Neuronal stem cell (in vitro differentiated cells): ENCODE measurements at regions not wholly inside any gene's neighbourhood (a gene's known extent, or its start where the extent isn't known, plus 50 kb on each side); places are given as distances from the start of the nearest gene placed in this dataset.

Source experiments
- DNase-seq: peaks from one replicate; pipeline ENCODE4 v3.0.0-alpha.2; 2013; ENCODE audit warnings: low spot score
- H2AFZ ChIP-seq: one replicate; pipeline ENCODE4 v1.6.1; 2013; ENCODE audit warnings: mild to moderate bottlenecking, low read length, inconsistent platforms
- H2AK5ac ChIP-seq: 2 replicates; pipeline ENCODE4 v1.6.1; 2013; ENCODE audit warnings: low read depth, mild to moderate bottlenecking, inconsistent platforms, low read length, moderate library complexity, mixed read lengths
- H2BK120ac ChIP-seq: 2 replicates; pipeline ENCODE4 v1.6.1; 2013; ENCODE audit warnings: low read depth, mild to moderate bottlenecking, inconsistent platforms, low read length, moderate library complexity, mixed read lengths
- H2BK12ac ChIP-seq: one replicate; pipeline ENCODE4 v1.6.1; 2013; ENCODE audit warnings: low read length, inconsistent platforms
- H2BK15ac ChIP-seq: 2 replicates; pipeline ENCODE4 v1.6.1; 2013; ENCODE audit warnings: mild to moderate bottlenecking, low read length, inconsistent platforms, mixed read lengths
- H2BK5ac ChIP-seq: one replicate; pipeline ENCODE4 v1.6.1; 2013; ENCODE audit warnings: inconsistent platforms, mild to moderate bottlenecking, low read length, moderate library complexity
- H3K14ac ChIP-seq: one replicate; pipeline ENCODE4 v1.6.1; 2013; ENCODE audit warnings: low read length, inconsistent platforms
- H3K18ac ChIP-seq: 2 replicates; pipeline ENCODE4 v1.6.1; 2013; ENCODE audit warnings: low read length, inconsistent platforms
- H3K23ac ChIP-seq: 2 replicates; pipeline ENCODE4 v1.6.1; 2013; ENCODE audit warnings: low read depth, mild to moderate bottlenecking, mixed read lengths, low read length, inconsistent platforms; ENCODE audit not compliant: poor library complexity
- H3K27ac ChIP-seq: replicated peaks from 3 replicates; pipeline ENCODE4 v1.5.1; 2013; ENCODE audit warnings: low read length, inconsistent platforms
- H3K27me3 ChIP-seq, 3 experiments: 2 replicates each; pipeline ENCODE4 v1.6.1; 2013; ENCODE audit warnings: low read length in 3 of 3, mild to moderate bottlenecking in 2 of 3, inconsistent platforms in 1 of 3, low read depth in 1 of 3, mixed read lengths in 1 of 3, moderate library complexity in 1 of 3; ENCODE audit not compliant: control insufficient read depth in 3 of 3, insufficient read depth in 3 of 3
- H3K36me3 ChIP-seq, 2 donors: replicated peaks in 1 of 2; 2 replicates each; pipeline ENCODE4 v1.6.1; 2013; ENCODE audit warnings: low read length in 2 of 2; ENCODE audit not compliant: control insufficient read depth in 2 of 2, insufficient read depth in 2 of 2
- H3K4ac ChIP-seq: 2 replicates; pipeline ENCODE4 v1.6.1; 2013; ENCODE audit warnings: inconsistent platforms, mild to moderate bottlenecking, low read length, moderate library complexity
- H3K4me1 ChIP-seq, 2 donors: 1 replicate in 1 of 2; 2 replicates in 1 of 2; pipeline ENCODE4 v1.6.1; 2013; ENCODE audit warnings: low read length in 2 of 2, low read depth in 1 of 2; ENCODE audit not compliant: control insufficient read depth in 2 of 2, insufficient read depth in 1 of 2
- H3K4me2 ChIP-seq: one replicate; pipeline ENCODE4 v1.6.1; 2013; ENCODE audit warnings: mild to moderate bottlenecking, low read length, inconsistent platforms; ENCODE audit not compliant: insufficient read depth, poor library complexity, severe bottlenecking
- H3K4me3 ChIP-seq, 2 donors: 2 replicates each; pipeline ENCODE4 v1.5.1; 2013; ENCODE audit warnings: low read length in 2 of 2, mild to moderate bottlenecking in 2 of 2, inconsistent platforms in 1 of 2, moderate library complexity in 1 of 2
- H3K79me1 ChIP-seq: one replicate; pipeline ENCODE4 v1.6.1; 2013; ENCODE audit warnings: low read depth, mild to moderate bottlenecking, inconsistent platforms, low read length, moderate library complexity
- H3K9ac ChIP-seq: one replicate; pipeline ENCODE4 v1.6.1; 2013; ENCODE audit warnings: mild to moderate bottlenecking, low read depth, low read length, inconsistent platforms; ENCODE audit not compliant: poor library complexity
- H3K9me3 ChIP-seq, 2 donors: replicated peaks in 1 of 2; 2 replicates each; pipeline versions ENCODE3 to v1.6.1; 2013; ENCODE audit warnings: low read length in 2 of 2, mild to moderate bottlenecking in 2 of 2, inconsistent platforms in 1 of 2, low read depth in 1 of 2, mixed read lengths in 1 of 2, moderate library complexity in 1 of 2; ENCODE audit not compliant: control insufficient read depth in 2 of 2, insufficient read depth in 1 of 2
- H4K8ac ChIP-seq: one replicate; pipeline ENCODE4 v1.6.1; 2013; ENCODE audit warnings: low read depth, mild to moderate bottlenecking, inconsistent platforms, low read length, moderate library complexity
- H4K91ac ChIP-seq: one replicate; pipeline ENCODE4 v1.6.1; 2013; ENCODE audit warnings: low read length, low read depth, mild to moderate bottlenecking, inconsistent platforms; ENCODE audit not compliant: poor library complexity
- WGBS, 2 donors: extraction: QIAGEN DNeasy Blood & Tissue Kit; methylation state at CpG; one replicate each; pipeline ENCODE4 v1.1.7; 2013; ENCODE audit warnings: missing lambda C conversion rate in 2 of 2, mixed read lengths in 1 of 2; ENCODE audit not compliant: insufficient read length in 2 of 2, insufficient replicate concordance in 1 of 2; ENCODE audit errors: extremely low coverage in 2 of 2; 5-methylcytosine and 5-hydroxymethylcytosine counted together

DNA sequence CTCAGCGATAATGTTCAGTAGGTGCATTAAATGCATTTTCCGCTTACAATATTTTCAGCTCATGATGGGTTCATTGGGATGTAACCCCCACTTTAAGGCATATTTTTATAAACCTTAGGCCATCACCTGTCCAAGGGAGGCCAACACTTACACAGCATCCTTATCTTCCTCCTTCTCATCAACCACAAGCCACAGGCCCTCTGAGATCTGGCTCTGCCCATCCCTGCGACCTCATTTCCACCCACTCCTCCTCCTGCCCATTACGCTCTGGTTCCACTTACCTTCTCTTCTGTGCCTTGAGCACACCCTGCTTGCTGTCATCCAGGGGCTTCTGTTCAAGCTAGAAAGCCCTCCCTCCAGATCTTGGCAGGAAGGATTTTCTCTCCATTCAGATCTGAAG, 93.2 kb downstream of the EGLN3 start:
- H2BK120ac ChIP-seq: no peak overlapping the region
- no peak overlapping the region for H3K9ac ChIP-seq
- no peak overlapping the region for H2AK5ac ChIP-seq
- no peaks in the 10 kb centered on the region for H3K79me1 ChIP-seq
- no peak overlapping the region for H2BK15ac ChIP-seq
- no peaks in the 10 kb centered on the region for H3K4me1 ChIP-seq
- H3K27ac ChIP-seq: no peak overlapping the region
- no peak overlapping the region for H3K23ac ChIP-seq
- no peak overlapping the region for H2AFZ ChIP-seq
- H3K9me3 ChIP-seq: no peaks in the 10 kb centered on the region
- WGBS, 2 donors: no CpG with 5 or more reads among the region's 4 CpGs
- H3K18ac ChIP-seq: no peak overlapping the region
- no peak overlapping the region for H3K4me2 ChIP-seq
- no peaks in the 10 kb centered on the region for H3K36me3 ChIP-seq
- no peak overlapping the region for H3K4ac ChIP-seq
- no peak overlapping the region for H4K8ac ChIP-seq
- no peak overlapping the region for H3K14ac ChIP-seq
- no peak for DNase-seq
- H4K91ac ChIP-seq: no peak overlapping the region
- no peak overlapping the region for H3K4me3 ChIP-seq
- no peak overlapping the region for H2BK5ac ChIP-seq
- peaks cover 0 to 8% (median 0%) of the 10 kb centered on the region in 3 experiments for H3K27me3 ChIP-seq
- H2BK12ac ChIP-seq: no peak overlapping the region

DNA sequence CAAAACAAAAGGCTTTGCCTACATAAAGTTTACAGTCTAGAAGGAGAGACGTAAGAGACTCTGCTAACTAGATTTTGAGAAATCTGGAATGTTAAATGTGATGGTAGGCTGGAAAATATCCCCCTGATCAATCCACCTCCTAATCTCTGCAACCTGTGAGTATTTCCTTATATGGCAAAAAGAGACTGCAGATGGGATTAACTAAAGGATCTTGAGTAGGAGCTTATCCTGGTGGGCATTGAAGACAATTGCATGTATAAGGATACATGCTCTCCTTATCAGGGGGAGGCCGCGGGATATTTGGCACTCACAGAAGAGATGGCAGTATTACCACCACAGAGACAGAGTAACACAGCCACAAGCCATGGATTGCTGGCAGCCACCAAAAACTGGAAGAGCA, 95.2 kb downstream of the EGLN3 start:
- Histone ChIP-seq H3K9ac (no peak overlapping the region), H2BK5ac (no peak overlapping the region), H3K4me3 (no peak overlapping the region), H4K91ac (no peak overlapping the region), H4K8ac (no peak overlapping the region), H3K14ac (no peak overlapping the region), H2BK120ac (no peak overlapping the region), H3K4ac (no peak overlapping the region), H3K18ac (no peak overlapping the region), H2BK15ac (no peak overlapping the region), H3K23ac (no peak overlapping the region), H3K9me3 (no peaks in the 10 kb centered on the region), H3K4me2 (no peak overlapping the region), H3K4me1 (peaks cover 2 to 5% of the 10 kb centered on the region in 2 donors), H3K79me1 (no peaks in the 10 kb centered on the region), H2AFZ (no peak overlapping the region), H2BK12ac (no peak overlapping the region), H3K27me3 (peaks cover 0 to 8% (median 0%) of the 10 kb centered on the region in 3 experiments), H2AK5ac (no peak overlapping the region), H3K36me3 (no peaks in the 10 kb centered on the region), H3K27ac (no peak overlapping the region)
- no CpG with 5 or more reads among the region's 3 CpGs for WGBS, 2 donors
- DNase-seq: no peak
